ENCODE measurements at regions not wholly inside any gene's neighbourhood (a gene's known extent, or its start where the extent isn't known, plus 50 kb on each side); places are given as distances from the start of the nearest gene placed in this dataset.

GRCh38 chr17:33404070-33404819 lies 111.2 kb upstream of the ASIC2 start:
- DNase-seq (ENCODE audit: low read depth): no peak

GRCh38 chr17:33416131-33416530 lies 123.0 kb upstream of the ASIC2 start:
- no peak for DNase-seq (ENCODE audit: low read depth)

GRCh38 chr17:33421933-33422332 lies 128.8 kb upstream of the ASIC2 start:
- no peak for DNase-seq (ENCODE audit: low read depth)

DNA sequence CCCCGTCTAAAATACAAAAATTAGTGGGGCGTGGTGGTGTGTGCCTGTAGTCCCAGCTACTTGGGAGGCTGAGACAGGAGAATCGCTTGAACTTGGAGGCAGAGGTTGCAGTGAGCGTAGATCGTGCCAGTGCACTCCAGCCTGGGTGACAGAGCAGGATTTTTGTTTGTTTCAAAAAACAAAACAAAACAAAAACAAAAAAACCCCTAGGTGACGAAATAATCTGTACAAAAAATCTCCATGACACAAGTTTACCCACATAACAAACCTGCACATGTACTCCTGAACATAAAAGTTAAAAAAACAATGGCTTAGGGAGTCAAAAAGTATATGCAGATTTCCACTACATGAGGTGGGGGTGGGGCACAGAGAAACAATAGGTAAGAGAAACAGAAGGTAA lies 140.5 kb upstream of the ASIC2 start:
- no peak for DNase-seq (ENCODE audit: low read depth)

GRCh38 chr17:33434841-33435240 lies 141.7 kb upstream of the ASIC2 start:
- DNase-seq (ENCODE audit: low read depth): no peak

- DNase-seq (ENCODE audit: low read depth): no peak
These were observed 142.7 kb upstream of the ASIC2 start for GRCh38 chr17:33435721-33436301.

DNA sequence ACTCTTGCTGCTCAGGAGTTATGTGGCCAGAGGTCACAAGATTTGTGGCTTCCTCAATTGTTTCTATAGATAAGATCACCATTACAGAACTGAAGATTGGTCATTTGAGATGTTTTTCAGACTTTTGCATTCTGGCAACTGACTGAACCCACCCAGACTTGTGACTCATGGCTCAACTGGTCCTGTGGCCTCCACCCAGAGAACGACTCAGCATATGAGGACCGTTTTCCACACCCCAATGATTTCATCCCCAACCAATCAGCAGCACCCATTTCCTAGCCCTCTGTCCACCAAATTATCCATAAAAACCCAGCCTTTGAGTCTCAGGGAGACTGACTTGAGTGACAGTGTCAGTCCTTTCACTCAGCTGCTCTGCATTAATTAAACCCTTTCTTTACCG lies 143.2 kb upstream of the ASIC2 start:
- no peak for DNase-seq (ENCODE audit: low read depth)

GRCh38 chr17:33438139-33438538 lies 145.0 kb upstream of the ASIC2 start:
- DNase-seq (ENCODE audit: low read depth): no peak

GRCh38 chr17:33438578-33438977 lies 145.5 kb upstream of the ASIC2 start:
- DNase-seq (ENCODE audit: low read depth): no peak

DNA sequence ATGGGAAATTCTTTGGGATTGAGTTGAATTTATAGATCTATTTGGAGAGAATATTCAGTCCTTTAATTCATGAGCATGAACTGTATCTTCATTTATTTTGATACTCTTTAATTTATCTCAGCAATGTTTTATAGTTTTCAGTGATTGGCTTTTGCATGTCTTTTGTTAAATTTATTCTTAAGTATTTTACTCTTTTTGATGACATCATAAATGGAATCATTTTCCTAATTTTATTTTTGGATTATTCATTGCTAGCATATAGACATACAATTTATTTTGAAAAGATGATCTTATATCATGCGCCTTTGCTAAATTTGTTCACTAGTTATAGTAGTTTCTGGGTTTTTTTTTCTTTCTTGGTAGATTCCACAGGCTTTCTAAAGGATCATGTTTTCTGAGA lies 149.2 kb upstream of the ASIC2 start:
- no peak for DNase-seq (ENCODE audit: low read depth)

GRCh38 chr17:33444731-33445130 lies 151.6 kb upstream of the ASIC2 start:
- DNase-seq (ENCODE audit: low read depth): no peak

DNA sequence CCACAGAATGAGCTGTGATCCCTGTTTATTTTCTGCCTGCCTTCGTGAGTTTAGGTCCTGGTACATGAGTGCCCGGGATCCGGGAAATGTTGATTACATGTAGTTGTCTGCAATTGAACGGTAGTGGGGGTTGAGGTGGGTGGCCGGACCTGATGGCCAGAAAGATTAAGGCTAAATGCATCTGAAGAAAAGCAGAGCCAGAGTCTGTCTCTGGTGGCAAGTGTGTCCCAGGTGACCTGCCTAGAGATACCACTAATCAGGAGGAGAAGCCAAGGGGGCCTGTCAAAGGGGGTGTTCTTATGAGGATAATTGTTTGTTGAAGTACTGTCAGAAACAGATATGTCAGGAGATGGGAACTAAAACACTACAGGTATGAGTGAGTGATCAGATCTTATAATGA lies 154.0 kb upstream of the ASIC2 start:
- no peak for DNase-seq (ENCODE audit: low read depth)

DNA sequence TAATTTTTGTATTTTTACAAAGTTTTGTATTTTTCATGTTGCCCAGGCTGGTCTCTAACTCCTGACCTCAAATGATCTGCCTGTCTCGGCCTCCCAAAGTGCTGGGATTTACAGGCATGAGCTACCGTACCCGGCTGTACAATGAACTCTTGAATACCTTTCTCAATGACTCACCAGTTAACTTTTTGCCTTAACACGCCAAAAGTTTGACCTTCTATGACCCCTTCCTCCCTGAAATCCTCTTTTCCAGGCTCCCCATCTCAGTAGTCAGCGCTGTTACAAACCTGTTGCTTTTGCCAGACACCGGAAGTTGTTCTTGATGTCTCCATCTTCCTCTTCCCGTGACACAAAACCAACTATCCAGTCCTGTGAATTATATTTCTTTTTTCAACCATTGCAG lies 158.1 kb upstream of the ASIC2 start:
- DNase-seq (ENCODE audit: low read depth): no peak

DNA sequence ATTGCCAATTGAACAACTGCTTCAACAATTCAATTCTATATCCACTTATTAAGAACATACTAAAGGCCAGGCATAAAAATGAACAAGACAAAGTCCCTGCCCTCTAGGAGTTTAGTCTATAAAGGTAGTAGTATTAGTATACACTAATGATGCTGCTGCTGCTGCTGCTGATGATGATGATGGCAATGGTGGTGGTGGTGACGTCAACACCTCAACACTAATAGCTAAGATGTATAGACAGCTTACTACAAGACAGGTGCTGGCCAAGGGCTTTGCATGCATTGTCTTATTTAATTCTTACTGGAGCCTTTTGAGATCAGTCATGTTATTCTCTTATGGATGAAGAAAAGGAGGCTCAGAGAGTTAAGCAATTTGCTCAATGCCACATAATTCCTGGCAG lies 164.4 kb upstream of the ASIC2 start:
- DNase-seq (ENCODE audit: low read depth): no peak

- no peak for DNase-seq (ENCODE audit: low read depth)
These were observed 166.2 kb upstream of the ASIC2 start for GRCh38 chr17:33459078-33459940.

GRCh38 chr17:33460781-33461450 lies 167.8 kb upstream of the ASIC2 start:
- no peak for DNase-seq (ENCODE audit: low read depth)

- DNase-seq (ENCODE audit: low read depth): no peak
These were observed 170.8 kb upstream of the ASIC2 start for GRCh38 chr17:33463887-33464286.

- DNase-seq (ENCODE audit: low read depth): no peak
These were observed 171.7 kb upstream of the ASIC2 start for GRCh38 chr17:33464669-33465280.

- DNase-seq (ENCODE audit: low read depth): no peak
These were observed 176.3 kb upstream of the ASIC2 start for GRCh38 chr17:33469421-33469820.

DNA sequence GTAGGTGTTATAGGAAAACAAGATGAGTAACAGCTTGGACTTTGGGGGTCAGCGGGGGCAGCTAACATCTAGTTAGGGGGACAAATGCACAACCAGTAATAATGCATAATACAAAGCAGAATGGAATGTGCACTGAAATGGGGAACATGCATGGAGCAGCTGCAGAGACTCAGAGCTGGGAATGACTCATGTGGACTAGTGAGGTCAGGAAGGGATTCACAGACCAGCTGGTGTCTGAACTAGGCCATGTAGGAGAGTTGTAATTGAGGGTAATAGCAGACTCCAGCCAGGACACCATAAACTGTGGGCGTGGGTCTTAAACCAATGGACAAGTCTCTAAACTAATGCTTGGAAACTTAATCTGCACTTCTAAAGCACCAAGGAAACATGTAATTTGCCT lies 176.8 kb upstream of the ASIC2 start:
- DNase-seq (ENCODE audit: low read depth): no peak

DNA sequence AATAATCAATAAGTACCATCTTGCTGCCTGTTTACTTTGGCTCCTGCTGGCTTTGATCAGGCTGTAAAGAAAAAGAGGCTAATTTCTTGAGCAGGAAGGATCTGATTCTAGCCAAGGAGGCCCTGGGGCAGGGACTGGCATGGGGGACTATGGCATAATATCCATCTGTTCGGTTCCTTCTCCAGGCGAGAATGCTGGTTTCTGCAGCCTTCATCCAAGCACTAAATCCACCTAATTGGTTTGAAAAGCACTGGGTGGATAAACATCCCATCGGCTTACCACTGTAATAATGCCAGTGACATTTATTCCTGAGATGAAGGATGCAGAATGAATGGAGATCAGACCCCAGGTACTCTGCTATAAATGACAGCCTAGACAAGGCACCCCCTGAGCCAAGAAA lies 180.0 kb upstream of the ASIC2 start:
- DNase-seq (ENCODE audit: low read depth): no peak

GRCh38 chr17:33474789-33475188 lies 181.7 kb upstream of the ASIC2 start:
- DNase-seq (ENCODE audit: low read depth): no peak

Data from stimulated activated CD8-positive, alpha-beta memory T cell treated with anti-CD3 and anti-CD28 coated beads, Interleukin-7, amount 100 ng/mL, for 24 hours (primary cell).